ENCODE measurements at regions not wholly inside any gene's neighbourhood (a gene's known extent, or its start where the extent isn't known, plus 50 kb on each side); places are given as distances from the start of the nearest gene placed in this dataset.

DNA sequence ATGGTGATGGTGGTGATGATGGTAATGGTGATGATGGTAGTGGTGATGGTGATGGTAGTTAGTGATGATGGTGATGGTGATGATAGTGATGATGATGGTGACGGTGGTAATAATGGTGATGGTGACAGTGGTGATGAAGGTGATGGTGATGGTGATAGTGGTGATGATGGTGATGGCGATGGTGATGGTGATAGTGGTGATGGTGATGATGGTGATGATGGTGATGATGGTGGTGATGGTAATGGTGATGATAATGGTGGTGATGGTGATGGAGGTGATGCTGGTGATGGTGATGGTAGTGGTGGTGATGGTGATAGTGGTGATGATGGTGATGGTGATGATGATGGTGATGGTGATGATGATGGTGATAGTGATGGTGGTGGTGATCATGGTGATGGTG, 148.7 kb upstream of the TNRC6C start:
- DNase-seq: no peak

DNA sequence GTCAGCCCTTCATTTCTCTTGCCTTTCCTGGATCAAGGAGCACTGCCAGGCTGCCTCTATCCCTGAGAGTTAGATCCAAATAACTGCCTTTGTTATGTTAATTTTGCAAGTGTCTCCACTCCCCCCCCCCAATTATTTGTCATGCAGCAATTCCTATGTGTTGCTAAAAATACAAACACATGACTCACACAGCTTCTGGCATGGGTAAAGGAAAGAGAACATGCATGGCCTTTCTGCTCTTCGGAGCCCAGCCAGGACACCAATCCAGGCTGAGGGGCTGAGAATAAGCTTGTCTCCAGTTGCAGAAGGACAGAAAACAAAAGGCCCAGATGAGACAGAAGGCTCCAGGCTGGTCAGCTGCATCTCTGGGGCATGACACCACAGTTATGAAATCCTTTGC, 148.0 kb upstream of the TNRC6C start:
- no peak for DNase-seq

DNA sequence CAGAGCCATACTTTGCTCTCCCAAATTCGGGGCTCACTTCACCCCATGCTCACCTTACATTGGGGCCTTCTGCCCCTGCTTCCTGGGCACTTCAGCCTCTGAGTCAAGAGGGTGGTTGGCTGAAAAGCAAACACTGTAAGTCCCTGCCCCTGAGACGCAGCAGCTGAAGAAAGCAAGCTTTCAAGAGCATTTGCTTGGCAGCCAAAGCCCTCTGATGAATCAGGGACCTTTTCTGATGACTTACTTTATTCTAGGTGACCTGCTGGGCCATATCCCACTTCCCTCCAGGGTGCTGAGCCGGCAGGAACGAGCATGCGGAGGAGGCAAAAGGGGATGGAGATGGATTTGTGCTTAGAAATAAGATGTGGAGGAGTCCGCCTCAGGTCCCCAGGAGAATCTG, 147.0 kb upstream of the TNRC6C start:
- DNase-seq: no peak

DNA sequence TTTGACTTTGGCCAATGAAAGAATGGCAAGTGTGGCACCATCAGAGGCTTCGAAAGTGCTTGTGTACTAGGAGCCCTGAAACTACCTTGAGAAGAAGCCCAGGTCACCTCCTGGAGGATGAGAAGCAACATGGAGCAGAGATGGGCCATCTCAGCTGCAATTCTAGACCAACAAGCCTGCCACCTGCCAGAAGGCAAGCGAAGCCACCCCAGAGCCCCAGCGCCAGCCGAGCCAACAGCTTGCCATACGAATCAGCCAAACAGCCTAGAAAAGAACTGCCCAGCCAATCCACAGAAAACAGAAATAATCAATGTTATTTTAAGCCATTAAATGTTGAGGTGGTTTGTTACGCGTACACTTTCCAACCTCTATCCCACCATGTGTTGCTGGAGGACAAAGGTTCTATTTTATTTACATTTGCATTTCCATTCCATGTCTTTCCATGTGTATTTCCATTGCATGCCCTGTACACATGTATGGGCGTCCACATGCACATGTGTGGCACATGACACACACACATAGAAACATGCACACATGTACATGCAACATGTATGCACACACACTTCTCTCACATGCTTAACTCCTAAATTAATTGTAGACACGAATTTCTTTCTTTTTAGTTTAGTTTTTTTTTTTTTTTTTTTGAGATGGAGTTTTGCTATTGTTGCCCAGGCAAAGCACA, 144.3 kb upstream of the TNRC6C start:
- DNase-seq: no peak

DNA sequence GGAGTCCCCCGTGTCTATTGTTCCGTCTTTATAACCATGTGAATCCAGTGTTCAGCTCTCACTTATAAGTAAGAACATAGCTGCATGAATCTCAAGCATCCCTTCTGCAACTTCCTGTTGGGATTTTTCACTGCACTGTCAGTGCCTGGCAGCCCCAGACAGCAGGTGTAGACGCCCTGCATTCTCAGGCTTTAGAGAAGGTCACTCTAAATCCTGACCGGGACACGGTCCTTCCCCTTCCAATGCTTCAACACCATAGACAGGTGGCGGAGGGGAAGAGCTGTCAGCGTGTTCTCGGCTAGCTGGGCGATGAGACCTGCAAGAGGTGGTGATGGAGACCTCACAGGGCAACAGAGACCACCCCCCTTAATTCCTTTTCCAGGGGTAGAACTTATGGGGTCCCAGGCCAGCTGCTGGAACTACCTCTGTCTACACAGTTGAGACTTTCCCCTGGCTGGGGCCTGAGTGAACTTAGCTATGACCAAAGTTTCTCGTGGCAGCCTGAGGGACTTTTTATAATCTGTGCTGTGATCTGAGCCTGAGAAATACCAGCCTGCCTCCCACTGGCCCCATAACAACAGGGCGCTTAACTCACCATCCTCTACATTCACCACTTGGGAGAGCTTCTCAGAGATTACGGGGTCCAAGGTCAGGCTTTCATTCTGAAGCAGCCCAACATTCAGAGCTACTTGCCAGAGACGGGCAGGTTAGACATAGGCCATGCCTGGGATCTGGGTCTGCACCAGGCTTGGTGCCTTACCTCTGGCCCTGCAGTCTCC, 143.2 kb upstream of the TNRC6C start:
- DNase-seq: no peak

DNA sequence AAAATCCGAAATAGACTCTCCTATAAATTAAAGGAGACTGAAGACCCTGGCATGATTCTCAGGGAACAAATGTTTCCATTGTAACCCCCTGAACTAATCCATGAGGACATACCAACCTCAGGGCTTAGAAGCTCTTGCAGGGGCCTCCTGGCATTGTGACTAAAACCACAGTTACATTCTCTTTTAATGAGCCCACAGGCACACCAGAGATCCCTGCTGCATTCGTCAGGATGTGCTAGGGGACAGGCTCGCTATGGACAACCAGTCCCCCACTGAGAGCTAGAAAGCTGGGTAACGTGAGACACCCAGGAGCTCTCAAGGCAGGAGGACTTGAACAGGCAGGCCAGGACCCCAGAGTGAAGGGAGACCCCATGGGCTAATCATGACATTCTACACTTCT, 140.6 kb upstream of the TNRC6C start:
- no peak for DNase-seq

DNA sequence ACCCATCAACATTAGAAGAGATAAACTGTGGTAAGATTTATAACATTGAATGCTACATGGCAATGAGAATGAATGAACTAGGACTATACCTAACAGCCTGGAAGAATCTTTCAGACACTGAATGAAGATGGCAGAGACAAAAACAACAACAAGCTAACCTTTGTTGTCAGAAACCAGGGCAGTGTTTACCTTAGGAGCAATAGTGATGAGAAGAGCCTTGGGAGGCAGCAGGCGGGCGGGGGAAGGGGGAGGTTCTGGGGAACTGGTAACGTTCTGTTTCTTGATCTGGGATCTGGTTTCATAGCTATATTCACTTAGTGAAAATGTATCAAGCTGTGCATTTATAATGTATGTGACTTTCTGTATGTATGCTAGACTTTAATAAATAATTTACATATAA, 139.0 kb upstream of the TNRC6C start:
- DNase-seq: no peak

DNA sequence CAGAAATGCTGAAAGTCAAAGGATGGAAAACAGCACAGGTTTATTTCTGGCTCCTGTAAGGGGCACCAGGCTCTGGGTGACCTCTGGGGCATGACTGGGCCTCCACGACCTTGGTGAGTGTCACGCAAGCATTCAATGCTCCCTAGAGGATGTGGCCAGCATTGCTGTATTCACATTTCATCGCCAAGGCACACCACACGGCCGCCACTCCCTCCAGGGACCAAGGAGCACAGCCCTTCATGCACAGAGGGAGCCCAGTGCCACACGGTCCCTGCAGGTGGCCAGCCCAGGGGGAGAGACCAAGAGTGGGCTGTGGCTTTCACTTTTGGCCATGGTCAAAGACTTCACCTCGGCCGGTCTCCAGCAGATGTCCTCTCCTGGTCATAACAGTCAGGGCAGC, 137.4 kb upstream of the TNRC6C start:
- DNase-seq: no peak

DNA sequence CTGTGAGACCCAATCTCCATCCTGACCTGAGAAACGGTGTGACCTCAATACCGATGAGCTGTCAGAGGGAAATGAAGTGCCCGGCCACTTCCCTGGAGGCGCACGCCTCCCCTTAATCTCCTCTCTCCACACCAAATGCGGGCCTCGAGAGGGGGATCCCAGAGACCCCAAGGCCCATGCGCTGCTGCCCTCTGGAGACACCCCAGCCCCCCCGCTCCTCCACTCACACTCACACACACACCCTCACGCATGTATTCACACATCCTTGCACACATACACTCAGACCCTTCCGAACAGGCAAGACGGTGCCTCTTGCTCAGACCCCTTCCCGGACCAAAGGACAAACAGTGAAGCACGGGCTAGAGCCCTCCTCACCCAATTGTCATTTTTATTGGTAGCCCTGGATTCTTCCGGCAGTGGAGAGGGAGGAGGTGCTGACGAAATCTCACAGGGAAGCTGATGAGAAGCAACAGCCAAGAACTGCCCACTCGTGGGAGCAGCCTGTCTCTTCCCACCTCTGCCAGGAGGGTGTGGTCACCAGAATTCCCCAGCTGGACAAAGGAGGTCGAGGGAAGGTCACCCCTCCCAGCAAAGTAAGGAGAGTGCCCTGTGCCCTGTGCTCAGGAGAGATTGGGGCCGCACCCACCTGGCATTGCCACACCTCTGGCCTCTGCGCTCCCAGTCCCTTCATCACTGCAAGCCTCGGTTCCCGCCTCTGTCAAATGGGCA, 136.0 kb upstream of the TNRC6C start:
- DNase-seq: no peak

DNA sequence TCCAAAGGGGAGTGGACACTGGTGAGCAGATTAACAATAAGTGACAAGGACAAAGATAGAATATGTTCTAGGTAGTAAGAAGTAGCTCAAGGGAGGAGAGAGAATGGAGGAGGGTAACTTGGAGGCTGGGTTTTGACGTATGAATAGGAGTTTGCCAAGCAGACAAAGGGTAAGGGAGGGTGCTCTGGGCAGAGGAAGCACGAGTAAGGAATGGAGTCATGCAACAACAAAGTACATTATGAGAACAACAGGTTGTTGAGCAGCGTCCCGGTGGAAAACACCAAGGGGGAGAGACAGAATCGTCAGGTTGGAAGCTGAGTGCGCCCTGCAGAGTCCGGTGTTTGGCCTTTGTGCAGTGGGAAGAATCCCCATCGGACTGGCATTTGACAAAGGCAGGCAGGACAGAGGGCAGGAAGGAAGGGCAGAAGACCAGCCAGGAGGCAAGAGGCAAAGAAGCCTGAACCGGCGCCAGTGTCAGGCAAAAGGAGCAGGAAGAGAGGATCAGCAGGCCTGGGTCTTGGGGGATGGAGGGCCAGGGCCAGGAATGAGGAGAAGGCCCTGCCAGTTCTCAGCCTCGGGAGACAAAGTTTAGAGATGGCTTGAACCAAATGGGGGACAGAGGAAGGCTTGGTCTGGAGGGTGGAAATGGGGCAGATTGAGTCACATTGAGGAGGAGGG, 134.3 kb upstream of the TNRC6C start:
- no peak for DNase-seq

DNA sequence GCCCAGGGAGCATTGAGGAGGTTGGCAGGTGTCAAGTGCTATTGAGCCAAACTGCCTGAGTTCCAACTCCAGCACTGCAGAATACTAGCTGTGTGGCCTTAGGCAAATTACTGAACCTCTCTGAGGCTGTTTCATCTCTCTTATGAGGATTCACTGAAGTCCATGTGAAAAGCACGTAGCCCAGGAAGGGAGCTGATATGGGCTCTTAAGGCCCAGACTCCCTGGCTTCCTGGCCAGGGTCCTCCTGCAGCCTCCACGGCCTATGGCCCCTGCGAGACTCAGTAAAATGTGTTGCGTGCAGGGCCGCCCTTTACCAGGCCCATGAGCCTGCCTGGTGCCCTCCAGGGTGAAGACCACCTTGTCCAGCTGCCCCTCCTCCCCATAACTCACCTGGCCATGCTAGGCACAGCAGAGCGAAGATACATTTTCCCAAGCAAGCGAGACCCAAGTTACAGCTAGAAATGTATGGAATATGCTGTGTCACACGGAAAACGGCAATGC, 133.7 kb upstream of the TNRC6C start:
- no peak for DNase-seq

DNA sequence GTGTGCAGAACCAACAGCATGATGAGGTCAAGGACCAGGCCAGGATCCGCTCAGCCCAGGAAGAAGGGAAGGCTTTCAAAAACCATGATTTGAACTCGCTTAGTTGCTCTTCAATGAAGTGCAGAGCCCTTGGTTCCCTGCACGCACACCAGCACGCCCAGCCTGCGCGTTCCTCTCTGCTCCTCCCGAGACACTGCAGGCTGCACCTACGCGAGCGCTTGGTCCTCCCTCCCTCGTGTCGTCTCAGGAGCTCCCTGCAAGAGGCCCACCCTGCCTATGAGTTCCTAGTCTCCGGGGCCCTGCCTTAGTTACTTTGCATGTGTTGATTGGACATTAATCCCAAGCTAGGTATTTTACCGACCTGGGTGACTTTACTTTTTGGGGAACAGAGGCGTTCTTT, 132.9 kb upstream of the TNRC6C start:
- DNase-seq: no peak

DNA sequence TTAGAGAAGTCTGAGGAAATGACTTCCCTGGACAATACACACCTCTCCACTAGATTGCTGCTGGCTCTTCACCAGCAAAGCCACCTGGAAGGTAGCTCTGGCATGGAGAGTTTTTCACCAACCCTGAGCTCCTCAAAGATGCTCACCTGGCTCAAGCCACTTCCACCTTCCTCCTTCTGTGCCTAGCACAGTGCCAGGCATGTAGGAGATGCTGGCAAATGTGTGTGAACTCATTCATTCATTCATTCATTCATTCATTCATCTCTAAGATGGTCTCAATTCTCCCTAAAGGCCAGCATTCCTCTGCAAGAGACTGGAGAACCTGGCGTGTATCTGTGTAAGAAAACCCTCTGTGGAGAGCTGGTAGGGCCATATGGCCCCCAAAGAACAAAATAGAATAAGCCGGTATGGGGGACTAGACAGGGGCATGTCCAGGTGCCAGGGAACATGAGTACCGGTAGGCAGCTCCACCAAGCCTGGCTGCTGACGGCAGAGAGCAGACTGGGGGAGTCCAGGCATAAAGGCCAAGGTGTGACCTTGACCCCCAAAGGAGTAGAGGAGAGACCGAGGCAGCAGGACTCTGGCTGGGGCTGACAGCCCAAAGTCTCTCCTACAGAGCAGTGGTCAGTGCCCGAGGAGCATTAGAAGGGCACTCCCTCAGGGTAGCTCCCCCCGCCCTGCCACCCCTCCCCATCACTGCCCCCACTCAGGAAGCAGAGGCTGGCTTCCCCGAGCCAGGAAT, 132.2 kb upstream of the TNRC6C start:
- no peak for DNase-seq

DNA sequence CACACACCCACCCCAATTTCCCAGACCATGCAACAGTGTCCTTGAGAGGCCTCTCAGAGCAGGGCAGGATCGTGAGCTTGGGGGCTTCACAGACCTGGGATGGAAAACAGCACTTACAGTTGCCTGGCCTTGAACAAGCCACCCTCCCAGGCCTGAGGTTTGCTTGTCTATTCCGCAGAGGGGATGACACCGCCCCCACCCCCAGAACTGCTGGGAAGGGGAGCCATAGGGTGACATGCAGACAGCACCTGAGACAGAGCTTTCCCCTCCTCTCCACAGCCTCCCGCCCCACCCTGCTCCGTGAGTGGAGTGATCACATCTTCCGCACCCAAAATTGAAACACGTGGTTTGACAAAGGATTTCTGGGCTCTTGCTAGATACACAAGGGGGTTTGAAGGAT, 131.5 kb upstream of the TNRC6C start:
- no peak for DNase-seq

DNA sequence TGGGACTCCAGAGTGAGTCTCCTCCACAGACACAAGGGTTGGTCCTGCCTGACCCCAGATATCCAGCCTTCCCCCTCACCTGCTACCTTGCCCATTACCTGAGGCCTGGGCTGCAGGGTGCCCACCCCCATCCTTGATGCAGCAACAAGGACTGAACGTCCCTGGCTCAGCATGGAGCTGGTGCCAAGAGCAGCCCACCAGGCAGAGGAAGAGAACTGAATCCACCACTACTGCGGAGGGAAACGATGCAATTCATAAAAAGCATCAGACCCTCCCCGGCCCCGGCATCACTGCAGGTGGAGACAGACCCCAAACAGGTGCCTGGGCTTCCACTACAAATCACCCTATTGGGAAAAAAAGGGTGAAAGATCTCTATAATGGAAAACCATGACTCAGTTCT, 131.0 kb upstream of the TNRC6C start:
- DNase-seq: no peak

DNA sequence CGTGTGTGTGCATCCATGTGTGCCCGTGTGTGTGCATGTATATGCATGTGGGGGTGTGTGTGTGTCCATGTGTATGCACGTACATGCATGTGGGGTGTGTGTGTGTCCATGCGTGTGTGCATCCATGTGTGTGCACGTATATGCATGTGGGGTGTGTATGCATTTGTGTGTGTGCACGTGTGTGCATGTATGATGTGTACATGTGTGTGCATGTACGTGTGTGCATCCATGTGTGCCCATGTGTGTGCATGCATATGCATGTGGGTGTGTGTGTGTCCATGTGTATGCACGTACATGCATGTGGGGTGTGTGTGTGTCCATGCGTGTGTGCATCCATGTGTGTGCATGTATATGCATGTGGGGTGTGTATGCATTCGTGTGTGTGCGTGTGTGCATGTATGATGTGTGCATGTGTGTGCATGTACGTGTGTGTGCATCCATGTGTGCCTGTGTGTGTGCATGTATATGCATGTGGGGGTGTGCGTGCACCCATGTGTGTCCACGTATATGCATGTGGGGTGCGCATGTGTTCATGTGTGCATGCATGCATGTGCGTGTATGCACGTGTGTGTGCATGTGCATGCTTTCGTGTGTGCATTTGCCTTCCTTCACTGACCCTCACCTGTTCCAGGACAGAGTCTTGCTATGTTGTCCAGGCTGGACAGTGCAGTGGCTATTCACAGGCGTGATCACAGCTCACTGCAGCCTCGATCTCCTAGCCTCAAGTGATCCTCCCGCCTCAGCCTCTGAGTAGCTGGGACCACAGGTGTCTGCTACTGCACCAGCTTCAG, 129.6 kb upstream of the TNRC6C start:
- no peak for DNase-seq

DNA sequence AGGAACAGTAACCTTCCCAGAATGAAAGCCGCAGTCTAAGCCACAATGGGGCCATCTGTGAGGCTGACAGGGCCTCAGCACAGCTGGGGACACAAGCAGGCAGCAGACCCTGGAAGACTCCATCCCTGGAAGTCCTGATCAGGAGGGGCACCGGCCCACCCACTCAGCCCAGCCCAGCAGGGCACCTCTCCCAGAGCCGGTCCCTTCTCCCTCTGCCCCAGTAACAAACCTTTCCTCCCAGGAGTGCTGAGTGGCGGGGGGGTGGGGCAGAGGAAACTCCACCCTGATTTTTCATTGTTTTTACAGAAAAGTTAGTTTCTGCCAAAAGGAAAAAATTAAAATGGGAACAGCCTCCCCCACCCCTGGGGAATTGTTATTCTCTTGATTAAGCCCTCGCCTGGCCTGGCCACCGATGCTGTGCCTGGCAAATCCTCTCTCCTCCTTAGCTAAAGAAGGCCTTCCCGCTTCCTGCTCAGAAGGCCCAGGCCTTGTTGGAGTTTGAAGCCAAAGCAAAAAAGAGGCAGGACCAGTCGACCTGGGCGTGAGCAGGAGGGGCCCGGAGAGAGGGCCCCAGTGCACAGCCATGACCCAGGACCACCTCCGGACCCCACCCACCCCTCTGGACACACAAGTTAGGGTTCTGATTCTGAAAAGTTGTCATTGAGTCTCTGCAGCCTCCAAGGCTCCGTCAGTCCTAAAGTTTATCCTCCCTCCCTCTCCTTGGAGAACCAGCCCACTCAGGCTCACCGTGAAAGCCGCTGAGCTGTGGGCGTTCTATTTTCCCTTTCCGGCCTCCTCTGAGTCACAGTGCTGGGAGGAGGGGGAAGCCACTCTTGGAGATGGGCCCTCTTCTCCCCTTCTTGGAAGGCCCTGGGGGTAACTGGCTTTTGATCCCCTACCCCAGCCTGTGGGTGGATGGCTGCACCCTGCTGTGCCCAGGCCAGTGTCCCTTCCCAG, 128.4 kb upstream of the TNRC6C start:
- no peak for DNase-seq

DNA sequence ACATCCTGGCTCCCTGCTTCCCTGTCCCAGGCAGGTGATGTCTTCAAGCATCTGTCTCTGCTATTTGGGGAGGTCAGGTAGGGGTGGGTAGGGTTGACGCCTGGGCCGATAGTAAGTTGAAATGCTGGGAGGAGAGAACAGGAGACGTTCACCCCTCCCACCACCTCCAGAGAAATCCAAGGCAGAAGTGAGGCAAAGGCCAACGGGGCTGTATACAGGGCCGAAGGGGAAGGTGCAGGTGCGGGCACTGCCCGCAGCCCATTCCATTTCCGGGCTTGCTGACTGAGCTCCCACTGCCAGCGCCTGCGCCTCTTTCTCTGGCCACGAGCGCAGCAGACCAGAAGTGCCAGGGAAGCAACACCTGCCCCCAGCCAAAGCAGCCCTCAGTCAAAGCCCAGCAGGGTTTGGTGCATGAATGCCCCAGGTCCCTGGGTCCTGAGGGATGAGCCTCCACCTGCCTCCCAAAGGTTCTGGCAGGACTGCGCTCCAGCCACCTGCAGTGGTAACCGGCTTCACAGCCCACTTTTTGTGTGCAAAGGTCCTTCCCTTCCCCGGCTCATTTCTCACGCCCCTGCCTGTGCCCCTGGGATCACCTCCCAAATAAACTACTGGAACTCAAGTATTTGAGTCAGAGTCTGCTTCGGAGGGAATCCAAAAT, 127.6 kb upstream of the TNRC6C start:
- DNase-seq: no peak

DNA sequence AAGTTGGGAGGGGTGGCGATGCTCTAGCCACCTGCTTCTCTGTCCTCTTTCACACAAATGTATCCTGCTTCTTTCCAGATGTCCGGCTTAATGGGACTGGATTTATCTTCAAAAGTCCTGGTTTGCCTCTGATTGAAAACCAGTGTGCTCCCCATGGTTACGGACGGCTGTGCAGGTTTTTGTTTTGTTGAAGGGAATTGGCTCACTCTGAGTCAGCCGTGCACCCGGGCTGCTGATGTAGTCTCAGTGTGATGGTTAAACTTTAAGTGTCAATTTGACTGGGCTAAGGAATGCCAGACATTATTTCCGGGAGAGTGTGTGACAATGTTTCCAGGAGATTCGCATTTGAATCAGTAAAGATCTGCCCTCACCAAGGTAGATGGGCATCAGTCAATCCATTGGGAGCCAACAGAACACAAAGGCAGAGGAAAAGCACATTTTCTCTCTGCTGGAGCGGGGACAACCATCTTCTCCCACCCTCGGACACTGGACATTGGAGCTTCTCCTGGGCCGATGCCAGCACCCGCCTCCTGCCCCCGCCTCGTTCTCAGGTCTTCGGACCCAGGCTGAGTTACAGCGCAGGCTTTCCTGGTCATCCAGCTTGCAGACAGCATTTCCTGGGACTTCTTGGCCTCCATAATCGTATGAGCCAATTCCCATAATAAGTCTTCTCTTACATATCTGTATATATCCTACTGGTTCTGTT, 126.9 kb upstream of the TNRC6C start:
- no peak for DNase-seq

All from stimulated activated CD4-positive, alpha-beta T cell treated with anti-CD3 and anti-CD28 coated beads, Interleukin-4, amount 100 ng/mL, for 24 hours (primary cell).